Left forelimb (tissue), 1 donor: ENCODE measurements at regions not wholly inside any gene's neighbourhood (a gene's known extent, or its start where the extent isn't known, plus 50 kb on each side); places are given as distances from the start of the nearest gene placed in this dataset.
A peak's percentile ranks its signal among the peaks of the same experiment; 100 is the strongest.
"Not testable (repeated sequence)": the region's sequence is repeated elsewhere in the genome, so short reads cannot be mapped to it uniquely, and the experiment has no call there.

Experiments used
- DNase-seq: peaks from one replicate; pipeline ENCODE4 v3.0.0-alpha.2; 2018; ENCODE audit warnings: low spot score

- DNase-seq: no peak
These were observed 301.7 kb downstream of the BRD1 start for GRCh38 chr22:49525801-49526535.

- no peak for DNase-seq
These were observed 302.3 kb downstream of the BRD1 start for GRCh38 chr22:49525360-49525759.

GRCh38 chr22:49524362-49524761 is 303.3 kb downstream of the BRD1 start:
- DNase-seq: no peak

GRCh38 chr22:49523374-49524008 is 304.2 kb downstream of the BRD1 start:
- no peak for DNase-seq

- DNase-seq: no peak
These were observed 304.9 kb downstream of the BRD1 start for GRCh38 chr22:49522582-49523373.

- no peak for DNase-seq
These were observed 305.9 kb downstream of the BRD1 start for GRCh38 chr22:49521787-49522224.

DNA sequence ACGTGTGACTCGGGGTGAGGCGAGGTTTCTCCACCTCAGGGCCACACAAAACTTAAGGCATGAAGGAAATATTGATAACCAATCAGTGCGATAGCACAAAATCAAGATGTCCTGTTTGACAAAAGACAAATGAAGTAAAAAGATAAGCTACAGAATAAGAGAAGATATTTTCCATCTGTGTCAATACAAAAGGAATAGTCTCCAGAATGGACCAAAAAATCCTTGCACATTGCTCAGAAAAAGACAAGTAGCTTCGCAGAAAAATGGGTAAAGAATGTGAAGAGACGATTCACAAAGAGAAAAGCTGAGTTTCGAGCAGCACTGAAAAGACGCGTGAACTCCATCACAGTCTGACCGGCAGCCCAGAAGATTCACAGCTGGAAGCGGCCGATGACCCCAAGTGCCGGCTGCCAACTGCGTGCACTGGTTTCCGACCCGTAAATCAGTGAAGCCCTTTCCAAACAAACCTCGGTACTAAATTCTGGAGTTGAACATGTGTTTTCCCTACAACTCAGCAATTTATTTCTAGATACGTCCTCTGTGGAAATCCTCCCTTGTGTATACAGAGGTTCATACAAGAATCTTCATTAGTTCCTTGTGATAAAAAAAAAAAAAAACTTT is 308.4 kb downstream of the BRD1 start:
- no peak for DNase-seq

DNA sequence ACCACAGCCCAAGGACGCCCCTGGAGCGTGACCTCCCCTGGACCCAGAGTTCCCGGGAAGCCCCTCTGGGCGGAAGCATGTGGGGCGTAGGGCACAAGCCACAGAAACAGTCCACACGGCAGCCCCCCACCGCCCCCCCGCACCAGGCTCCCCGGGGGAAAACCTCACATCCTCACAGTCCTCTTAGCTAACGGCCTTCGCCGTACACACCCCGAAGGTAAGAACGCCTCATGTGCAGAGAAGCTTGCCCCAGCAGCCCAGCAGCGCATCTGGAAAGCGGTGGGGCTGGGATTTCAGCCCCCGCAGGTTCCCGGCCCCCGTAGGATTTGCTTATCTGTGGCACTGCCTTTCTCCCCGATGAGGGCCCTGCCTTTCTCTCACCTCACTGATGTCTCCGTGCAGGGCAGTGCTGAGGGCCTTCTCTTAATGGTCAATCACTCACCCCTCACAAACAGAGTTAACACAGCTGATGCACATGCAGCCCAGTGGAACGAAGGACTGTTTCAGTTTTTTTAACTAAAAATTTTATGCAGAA is 309.2 kb downstream of the BRD1 start:
- DNase-seq: no peak

DNA sequence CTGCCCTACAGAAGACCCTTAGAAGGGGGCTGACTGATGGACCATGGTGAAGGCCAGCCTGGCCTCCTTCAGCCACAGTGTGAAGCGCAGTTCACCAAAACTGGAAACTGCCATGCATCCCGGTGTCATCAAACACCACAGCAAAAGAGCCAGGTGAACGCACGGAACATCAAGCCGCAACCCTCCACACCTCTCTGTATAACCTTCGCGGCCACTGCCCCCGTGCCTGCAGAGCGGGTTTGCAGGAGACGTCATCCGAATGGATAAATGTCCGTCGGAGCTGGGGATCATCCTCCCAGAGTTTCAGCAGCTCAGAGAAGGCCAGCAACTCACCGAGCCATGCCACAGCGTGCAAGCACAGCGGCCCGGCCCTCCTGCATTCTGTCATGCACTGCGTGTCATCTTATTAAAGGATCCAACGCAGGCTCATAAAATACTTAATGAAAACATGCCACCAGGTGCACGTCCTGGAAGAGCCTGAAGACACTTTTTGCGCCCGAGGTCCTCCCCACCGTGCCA is 309.9 kb downstream of the BRD1 start:
- no peak for DNase-seq

- DNase-seq: no peak
These were observed 310.5 kb downstream of the BRD1 start for GRCh38 chr22:49517211-49517610.

DNA sequence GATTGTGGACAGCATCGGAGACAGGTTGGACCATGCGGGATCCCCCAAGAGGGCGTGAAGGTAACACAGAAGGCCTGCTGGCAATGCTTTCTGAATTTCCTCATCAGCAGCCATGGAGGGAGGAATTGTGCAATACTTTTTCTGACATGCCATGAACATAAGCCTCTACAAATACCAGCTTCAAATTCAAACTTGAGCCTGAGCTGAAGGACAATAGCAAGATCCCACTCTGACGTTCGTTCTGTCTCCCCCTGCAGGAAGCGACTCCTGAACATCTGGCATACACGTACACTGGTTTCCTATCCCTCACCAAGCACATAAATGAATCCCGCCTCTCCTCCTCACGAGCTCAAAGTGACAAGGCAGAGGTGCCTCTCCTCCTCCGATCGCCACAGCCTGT is 312.2 kb downstream of the BRD1 start:
- no peak for DNase-seq

- DNase-seq: no peak
These were observed 313.0 kb downstream of the BRD1 start for GRCh38 chr22:49514641-49515040.

DNA sequence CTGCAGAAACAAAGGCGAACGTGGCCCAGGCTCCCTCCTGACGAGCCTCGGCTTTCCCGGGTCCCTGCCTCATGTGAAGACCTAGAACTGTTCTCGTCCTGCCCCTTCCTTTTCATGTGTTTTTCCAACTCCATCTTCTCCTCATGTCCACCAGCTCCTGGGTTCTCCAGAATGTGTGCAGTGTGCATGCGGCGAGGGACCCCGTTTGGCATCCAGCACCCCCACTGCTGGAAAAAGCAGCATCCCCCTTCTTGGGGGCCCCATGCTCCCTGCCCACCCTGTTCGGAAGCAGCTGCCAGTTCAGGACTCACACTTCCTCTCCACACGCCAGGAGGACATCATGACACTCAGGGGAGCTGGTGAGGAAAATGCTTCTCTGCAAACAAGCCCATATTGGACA is 313.5 kb downstream of the BRD1 start:
- DNase-seq: no peak

GRCh38 chr22:49513358-49513851 is 314.3 kb downstream of the BRD1 start:
- no peak for DNase-seq

- DNase-seq: no peak
These were observed 315.0 kb downstream of the BRD1 start for GRCh38 chr22:49512487-49513165.

GRCh38 chr22:49511393-49512189 is 316.1 kb downstream of the BRD1 start:
- DNase-seq: not testable (repeated sequence)

DNA sequence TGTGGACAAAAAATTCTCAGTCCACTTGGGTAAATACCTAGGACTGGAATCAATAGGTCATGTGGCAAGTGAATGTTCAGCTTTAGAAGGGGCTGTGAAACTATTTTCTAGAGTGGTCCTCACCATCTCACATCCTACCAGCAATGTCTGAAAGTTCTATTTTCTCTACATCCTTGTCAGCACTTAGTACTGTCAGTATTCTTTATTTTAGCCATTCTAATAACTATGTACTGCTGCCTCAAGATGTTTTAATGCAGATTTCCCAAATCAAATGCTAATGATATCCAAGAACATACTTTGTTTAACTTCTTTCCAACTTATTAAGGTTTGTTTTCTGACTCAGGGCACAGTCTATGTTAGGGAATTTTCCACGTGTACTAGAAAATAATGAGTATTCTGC is 317.0 kb downstream of the BRD1 start:
- DNase-seq: no peak

- DNase-seq: peak; percentile 30
These were observed 318.7 kb downstream of the BRD1 start for GRCh38 chr22:49509016-49509415.

GRCh38 chr22:49508561-49508960 is 319.1 kb downstream of the BRD1 start:
- no peak for DNase-seq

- no peak for DNase-seq
These were observed 319.9 kb downstream of the BRD1 start for GRCh38 chr22:49507607-49508292.
